Activated gamma-delta T cell treated with anti-CD3 and anti-CD28 coated beads, Interleukin-2, amount 50 U/mL, for 16 hours (primary cell): ENCODE measurements at regions not wholly inside any gene's neighbourhood (a gene's known extent, or its start where the extent isn't known, plus 50 kb on each side); places are given as distances from the start of the nearest gene placed in this dataset.
A peak's percentile ranks its signal among the peaks of the same experiment; 100 is the strongest.
"Not testable (repeated sequence)": the region's sequence is repeated elsewhere in the genome, so short reads cannot be mapped to it uniquely, and the experiment has no call there.

ENCODE experiments used
- DNase-seq: peaks from one replicate; pipeline ENCODE4 v3.0.0-alpha.2; 2020; ENCODE audit warnings: low read depth

GRCh38 chr22:40094485-40094884, 83.2 kb upstream of the TNRC6B start:
- no peak for DNase-seq

GRCh38 chr22:40099887-40100286, 77.8 kb upstream of the TNRC6B start:
- not testable (repeated sequence) for DNase-seq

GRCh38 chr22:40105755-40106154, 72.0 kb upstream of the TNRC6B start:
- DNase-seq = no peak

GRCh38 chr22:40107244-40107643, 70.5 kb upstream of the TNRC6B start:
- DNase-seq = no peak

- DNase-seq = no peak
These were observed 69.8 kb upstream of the TNRC6B start for GRCh38 chr22:40107851-40108378.

GRCh38 chr22:40108396-40108795, 69.3 kb upstream of the TNRC6B start:
- no peak for DNase-seq

- not testable (repeated sequence) for DNase-seq
These were observed 68.8 kb upstream of the TNRC6B start for GRCh38 chr22:40108926-40109325.

- no peak for DNase-seq
These were observed 66.3 kb upstream of the TNRC6B start for GRCh38 chr22:40111451-40111850.

- no peak for DNase-seq
These were observed 65.1 kb upstream of the TNRC6B start for GRCh38 chr22:40112595-40112994.

- DNase-seq = no peak
These were observed 64.0 kb upstream of the TNRC6B start for GRCh38 chr22:40113696-40114095.

- no peak for DNase-seq
These were observed 63.3 kb upstream of the TNRC6B start for GRCh38 chr22:40114411-40114810.

- peak; percentile 5 for DNase-seq
These were observed 61.1 kb upstream of the TNRC6B start for GRCh38 chr22:40116496-40117200.

GRCh38 chr22:40118979-40119378, 58.7 kb upstream of the TNRC6B start:
- no peak for DNase-seq

GRCh38 chr22:40120848-40121247, 56.9 kb upstream of the TNRC6B start:
- DNase-seq = no peak

GRCh38 chr22:40121461-40121860, 56.3 kb upstream of the TNRC6B start:
- DNase-seq = no peak

- DNase-seq = no peak
These were observed 54.9 kb upstream of the TNRC6B start for GRCh38 chr22:40122792-40123191.

- DNase-seq = no peak
These were observed 54.3 kb upstream of the TNRC6B start for GRCh38 chr22:40123387-40123786.
